Activated CD4-positive, alpha-beta T cell treated with anti-CD3 and anti-CD28 coated beads for 1 hour (primary cell): ENCODE measurements at regions not wholly inside any gene's neighbourhood (a gene's known extent, or its start where the extent isn't known, plus 50 kb on each side); places are given as distances from the start of the nearest gene placed in this dataset.
A peak's percentile ranks its signal among the peaks of the same experiment; 100 is the strongest.

Experiments used
- DNase-seq: peaks from one replicate; pipeline ENCODE4 v3.0.0-alpha.2; 2020

DNA sequence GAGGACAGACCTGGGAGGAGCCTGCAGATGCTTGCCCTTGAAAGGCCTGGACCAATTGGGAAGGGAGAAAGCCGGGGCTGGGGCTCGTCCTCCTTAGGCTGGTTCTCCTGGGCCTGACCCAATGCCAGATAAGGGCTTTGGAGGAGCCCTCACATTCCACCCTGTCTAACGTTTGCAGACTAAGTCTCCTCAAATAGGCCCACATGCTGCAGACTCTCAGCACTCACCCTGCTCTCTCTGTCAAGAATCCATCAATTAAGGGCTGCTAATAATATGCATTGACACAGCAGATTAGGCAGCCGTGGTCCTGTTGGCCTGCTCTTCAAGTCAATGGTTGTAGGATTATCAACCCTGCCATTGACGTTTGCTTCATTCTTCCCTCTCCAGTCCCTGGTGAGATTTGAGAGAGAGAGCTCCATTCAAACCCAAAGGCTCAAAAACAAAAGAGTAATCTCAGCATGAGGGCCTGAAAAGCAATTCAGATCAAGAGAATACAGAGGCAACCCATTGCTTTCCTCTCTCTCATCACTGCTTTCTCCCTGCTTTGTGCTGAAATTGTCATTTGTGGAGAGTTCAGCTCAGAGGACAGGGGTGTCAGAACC lies 167.6 kb downstream of the INSIG2 start:
- no peak for DNase-seq

DNA sequence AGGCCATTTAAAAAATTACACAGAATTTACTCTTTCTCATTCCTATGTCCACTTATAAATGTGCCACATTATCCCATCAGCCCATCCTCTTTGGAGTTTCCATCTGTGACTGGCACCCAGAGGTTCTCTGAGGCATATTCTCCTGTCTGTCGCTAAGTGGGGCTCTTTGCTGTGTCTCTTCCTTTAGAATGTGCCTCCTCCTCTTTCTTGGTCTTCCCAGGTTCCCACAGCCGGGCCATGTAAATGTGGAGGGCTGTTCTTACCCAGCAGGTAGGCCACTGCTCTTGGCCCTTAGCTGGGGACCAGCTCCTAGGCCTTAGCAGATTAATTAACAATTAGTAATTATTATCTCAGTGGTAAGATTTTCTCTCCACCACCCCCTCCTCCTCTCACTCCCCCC lies 167.0 kb downstream of the INSIG2 start:
- DNase-seq = no peak

DNA sequence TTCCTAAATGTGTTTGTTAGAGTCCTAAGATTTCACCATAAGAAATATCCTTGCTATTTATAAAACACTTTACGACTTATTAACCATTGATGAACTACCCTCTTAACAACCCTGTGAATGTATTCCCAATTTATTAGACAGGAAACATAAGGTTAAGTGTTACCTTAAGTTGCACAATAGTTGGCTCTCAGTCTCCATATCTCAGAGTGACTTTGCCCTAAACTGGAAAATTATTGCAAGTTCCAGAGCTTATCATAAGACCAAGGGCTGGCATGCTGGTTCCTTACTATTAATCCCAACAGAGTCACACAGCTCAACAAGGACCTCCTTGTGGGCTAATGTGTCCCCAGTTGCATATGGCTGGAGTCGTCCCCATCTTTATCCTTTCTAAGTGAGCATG lies 165.8 kb downstream of the INSIG2 start:
- DNase-seq = no peak

DNA sequence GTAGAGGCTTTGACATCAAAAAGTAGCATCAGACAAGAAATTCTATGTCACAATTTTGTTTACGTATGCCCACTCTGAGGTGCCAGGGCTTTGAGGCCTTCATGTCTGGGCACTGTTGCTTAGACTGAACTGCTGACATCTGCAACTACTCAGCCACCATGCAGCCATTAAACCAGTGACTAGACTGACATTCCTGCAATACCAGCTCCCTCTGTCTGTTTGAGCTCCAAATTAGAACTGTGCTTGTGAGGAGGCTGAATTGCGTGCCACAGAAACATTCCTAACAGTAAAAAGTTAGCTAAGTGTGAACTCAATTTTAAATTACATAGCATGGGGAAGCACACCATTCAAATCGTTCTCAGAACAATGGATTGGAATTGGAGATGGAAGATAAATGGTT lies 163.2 kb downstream of the INSIG2 start:
- no peak for DNase-seq

DNA sequence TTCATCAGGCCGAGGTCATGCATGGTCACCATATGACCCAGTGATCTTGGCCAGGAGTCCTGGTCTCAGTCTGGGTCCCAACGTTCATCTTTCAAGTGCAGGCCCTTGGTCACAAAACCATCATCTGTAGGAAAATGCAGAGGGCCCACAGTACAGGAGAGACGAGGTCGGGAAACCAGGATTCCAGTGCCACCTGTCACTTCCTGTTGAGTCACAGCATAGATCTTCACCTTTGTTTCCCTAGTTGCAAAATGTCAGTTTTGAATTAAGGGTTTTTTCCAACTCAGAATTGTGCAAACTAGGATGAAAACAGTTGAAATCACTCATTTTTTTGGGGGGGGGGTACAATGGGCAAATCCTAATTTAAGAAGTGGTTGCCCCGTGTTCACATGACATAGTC lies 162.2 kb downstream of the INSIG2 start:
- DNase-seq = no peak

DNA sequence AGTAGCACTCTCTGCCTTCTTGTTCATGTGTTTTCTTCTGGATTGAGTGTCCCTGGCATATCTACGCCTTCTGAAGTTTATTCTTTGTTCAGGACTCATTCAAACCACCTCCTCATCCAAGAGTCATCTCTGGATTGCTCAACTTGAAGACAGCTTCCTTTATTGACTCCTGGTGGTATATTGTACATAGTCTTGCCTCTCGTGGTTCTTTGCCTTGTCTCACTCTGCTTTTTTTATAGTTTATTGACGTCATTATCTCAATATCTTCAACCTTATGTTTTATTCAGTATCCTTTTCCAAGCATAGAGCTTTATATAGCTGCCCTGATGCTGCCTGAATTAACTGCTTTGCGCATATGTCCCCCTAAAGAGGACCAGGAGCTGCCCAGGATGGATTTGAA lies 161.7 kb downstream of the INSIG2 start:
- no peak for DNase-seq

DNA sequence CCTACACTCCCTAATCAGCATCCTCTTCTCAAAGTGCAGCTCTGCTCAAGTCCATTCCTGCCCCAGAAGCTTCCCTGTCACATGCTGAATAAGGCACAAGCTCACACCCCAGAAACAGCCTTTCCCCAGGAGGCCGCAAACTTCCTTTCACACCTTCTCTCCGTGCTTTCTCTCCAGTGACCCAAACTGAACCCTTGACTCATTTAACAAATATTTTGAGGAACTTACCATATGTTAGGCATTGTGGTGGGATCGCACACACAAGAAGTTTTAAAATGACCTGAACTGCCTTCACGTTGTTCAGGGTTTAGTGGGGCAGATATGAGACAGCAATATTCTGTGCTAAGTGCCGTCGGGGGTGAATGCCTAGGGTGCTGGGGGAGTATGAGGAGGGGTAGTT lies 161.3 kb downstream of the INSIG2 start:
- no peak for DNase-seq

DNA sequence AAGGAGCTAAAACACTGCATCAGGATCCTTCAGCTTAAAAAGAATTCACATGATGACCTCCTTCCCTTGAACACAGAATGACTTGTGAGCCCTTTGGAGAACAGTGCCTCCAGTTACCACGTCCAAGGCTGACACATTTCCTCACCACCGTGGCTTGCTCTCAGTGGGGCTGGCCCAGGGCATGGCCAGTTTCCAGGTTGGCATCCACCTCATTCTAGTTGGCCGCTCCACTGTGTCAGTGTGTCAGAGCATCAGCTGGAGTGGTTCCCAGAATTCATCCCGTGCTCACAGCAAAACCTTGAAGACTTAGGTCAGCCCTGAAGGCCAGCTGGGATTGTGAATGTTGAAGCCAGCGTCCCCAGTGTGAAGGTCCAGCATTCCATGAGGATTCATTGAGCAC lies 158.5 kb downstream of the INSIG2 start:
- no peak for DNase-seq

DNA sequence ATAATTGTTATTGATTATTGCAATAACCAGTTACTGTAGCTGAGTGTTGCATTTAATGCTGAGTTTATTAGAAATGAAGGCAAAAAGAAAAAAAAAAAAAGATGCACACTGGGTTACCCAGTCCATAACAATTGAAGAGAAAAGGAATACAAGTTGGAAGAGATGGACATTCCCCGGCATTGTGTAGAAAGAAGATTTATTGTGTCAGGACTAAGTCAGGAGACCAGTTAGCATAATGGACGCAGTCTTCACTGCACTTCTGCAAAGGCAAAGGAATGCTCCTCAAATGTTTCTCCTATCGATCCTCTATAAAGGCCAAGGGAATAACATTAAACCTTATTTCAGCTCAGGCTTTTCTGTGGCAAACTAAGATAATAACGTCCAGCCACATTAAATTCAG lies 157.8 kb downstream of the INSIG2 start:
- no peak for DNase-seq

DNA sequence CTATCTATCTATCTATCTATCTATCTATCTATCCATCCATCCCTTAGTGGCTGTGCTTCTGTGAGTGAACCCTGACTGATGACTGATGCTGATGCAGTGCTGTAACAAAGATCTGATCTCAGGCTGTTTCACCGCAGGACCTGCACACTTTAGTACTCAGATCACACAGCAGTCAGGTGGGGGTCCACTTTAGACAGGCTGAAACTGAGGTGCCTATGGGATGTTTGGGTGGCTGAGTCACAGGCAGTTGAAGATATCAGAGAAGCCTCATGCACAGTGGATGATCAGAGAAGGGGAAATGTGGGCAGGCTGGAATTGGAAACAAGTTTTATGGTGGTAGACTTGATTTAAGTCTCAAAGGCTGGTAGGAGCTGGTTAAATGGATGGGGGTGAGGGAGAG lies 156.4 kb downstream of the INSIG2 start:
- no peak for DNase-seq

DNA sequence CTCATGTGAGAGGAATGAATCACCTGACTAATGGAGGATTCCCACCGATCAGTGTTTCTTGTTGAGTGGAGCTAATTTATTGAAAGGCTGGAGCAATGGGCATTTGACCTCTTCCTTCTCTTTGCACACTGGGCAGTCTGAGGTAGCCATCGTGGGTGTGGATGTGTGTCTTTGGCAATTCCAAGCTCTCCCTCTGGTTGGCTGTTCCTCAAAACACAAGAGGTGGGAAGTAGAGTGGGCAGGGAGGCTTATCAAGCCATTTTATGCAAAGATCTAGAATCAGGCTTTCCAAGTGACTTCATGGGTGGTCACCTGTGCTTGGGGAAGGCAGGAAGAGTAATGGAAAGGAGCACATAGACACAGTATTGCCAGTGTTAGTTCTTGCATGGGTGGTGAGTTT lies 154.8 kb downstream of the INSIG2 start:
- no peak for DNase-seq

DNA sequence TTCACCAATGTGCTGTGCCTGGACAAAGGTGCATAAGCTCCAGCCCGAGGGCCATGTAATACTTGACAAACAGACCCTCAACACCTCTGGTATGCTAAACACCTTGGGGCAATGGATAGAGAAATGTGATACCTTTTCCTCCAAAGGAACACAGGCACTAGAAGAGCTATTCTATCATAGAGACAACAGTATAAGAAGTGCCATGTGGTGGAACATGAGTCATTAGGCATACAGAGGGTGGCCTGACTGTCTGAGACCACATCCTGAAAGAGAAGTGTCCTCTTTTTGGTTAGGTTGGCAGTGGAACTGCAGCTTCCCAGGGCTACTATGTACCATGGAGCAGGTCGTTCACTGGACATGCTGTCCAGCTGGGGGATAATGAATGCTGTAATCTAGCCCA lies 153.9 kb downstream of the INSIG2 start:
- DNase-seq = no peak

DNA sequence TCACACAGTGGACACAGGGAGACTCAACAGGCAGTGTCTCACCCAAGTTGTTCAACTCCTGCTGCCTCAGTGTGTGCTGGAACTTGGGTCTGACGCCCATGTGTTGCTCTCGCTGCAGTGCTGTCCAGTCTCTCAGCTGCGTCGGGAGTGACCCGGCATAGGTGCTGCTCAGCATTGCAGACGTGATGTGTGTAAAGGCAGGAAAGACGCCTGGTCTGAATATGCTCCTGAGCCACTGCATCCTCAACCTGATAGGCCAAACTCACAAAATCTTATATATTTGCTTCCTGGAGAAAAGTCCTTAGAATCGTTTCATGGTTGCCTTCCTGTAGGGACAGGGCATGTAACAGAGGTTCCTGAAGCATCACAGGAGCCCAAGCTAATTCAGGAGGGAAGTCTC lies 152.9 kb downstream of the INSIG2 start:
- no peak for DNase-seq

DNA sequence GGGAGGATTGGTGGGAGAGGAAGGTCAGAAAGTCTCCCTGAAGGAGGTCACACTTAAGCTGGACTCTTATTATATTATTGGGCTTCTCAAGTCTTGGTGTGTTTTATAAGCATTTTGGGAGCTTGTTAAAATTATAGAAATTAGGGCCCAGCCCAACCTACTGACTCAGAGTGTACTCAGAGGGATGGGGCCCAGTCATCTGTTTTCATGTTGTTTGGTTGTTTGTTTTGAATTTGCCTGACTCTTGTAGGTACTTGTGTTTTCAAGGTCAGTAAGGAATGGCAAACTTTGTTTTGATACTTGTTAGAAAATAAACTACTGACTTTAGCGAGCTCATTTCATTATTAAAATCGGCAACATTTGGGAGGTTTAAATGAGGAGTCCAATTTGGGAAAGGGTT lies 152.0 kb downstream of the INSIG2 start:
- no peak for DNase-seq

DNA sequence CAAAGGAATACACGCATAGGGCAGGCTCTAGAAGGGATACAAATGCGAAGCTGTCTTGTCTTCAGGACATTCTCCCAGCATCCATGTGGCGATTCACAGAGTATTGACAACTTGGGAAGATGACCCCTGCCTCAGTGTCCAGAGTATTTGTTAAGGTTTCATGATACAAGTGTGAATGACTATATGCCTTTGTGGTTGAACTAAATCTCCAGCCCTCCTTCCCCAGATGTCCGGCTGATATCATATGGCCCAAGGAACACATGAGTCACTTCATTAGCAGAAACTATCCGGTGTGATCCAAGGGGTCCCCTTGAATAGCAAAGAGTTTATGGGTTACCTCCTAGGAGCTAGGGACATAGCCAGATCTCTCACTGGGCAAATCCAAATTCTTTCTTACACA lies 151.0 kb downstream of the INSIG2 start:
- DNase-seq = no peak

DNA sequence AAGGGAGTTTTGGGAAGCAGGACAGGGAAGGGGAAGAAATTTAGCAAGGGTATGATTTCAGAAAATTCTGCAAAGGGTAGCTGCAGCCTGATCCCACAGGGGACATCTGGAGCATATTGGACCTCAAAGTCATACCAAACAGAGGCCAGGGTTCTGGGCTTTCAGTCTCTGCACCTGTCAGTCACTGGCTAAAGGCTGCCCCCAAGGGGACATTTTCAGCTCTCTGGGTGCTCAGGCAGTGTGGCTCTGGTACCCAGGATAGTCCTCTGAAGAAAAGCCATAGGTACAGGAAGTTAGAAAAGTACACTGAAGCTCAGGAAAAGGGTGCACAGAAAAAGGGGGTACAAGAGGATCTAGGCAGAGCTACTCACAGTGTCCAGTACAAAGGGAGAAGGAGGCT lies 149.2 kb downstream of the INSIG2 start:
- DNase-seq = no peak

DNA sequence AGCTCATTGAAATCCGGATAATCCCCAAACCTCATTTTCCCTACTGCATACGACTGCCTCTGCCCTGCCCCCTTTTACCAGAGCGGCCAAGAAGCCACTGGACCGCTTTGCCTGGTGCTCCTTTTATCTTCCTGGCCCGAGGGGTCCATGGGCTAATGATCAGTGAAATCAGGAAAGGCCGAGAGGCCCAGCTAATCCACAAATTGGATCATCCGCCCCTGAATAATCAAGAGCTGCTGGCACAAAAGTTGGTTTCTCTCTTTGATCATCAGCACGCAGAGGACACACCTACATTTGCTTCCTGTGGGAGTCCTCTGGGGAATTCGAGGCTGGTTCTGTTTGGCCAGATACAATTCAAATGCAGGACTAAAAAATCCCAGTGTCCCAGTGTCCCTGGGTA lies 144.5 kb downstream of the INSIG2 start:
- DNase-seq = no peak

DNA sequence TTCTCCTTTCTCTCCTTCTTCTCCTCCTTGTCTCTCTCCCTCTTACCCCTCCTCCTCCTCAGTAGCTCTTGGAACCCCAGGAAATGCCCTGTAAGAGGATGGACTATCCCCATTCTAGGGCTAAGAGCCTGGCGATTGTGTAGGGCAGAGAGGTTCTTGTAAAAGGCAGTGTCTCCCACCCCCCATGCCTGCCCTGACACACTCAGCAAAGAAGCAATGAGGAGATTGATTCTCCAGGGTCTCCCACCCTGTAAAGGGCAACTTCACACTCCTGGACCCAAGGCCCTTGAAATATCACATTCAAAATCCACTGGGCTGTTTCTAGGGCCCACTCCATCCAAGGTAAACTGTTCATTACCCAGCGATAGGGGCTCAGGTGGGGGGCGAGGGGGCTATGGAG lies 144.1 kb downstream of the INSIG2 start:
- no peak for DNase-seq

DNA sequence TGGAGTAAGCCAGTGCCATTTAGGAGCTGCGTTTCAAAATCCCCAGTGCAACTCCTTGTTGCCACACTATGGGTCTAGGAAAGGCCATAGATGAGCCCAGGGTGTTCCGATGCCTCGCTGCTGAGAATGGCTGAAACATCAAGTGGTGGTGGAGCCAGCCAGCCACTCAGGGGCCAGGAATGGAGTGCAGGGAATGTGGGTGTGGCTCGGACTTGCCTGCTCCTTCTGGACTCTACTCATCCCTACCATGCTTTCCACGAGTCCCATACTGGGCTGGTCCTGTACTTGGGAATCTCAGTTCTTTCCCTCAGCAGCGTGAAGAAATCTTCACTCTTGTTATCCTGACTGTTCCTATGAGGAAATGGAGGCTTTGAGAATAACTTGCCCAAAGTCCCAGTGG lies 143.5 kb downstream of the INSIG2 start:
- DNase-seq = no peak

DNA sequence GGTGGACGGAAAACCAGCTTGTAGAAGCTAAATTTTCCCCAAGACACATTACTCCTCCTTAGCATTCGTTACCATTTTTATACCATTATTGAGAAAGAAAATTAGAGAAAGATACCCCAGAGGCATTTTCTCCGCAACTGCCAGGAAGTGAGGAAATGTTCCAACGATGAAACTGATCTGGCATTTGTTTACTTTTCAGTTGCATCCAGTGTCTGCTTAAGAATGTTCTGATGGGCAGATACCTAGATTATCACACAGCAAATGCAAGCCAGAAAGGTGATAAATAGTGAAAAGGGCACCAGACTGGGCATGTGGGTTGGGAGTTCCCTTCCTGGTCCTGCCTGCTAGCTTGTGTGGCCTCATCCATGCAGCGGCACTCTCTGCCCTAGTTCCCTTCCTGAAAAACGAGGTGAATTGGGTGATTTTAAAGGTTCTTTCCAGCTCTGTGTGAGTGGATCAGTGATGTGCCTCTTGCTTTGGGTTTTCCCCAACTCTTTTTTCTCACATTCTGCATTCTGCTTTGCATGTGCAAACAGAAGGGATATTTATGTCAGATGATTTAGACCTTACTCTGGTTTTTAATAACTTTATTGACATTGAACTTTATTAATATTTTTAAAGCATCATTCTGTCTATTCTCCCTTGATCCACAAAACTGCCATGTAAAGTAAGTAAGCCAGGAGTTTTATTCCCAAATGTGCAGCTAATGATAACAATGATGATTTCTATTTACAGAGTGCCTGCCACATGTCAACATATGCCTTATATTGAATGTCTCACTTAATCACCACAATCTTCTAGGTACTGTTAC lies 139.6 kb downstream of the INSIG2 start:
- DNase-seq = no peak

DNA sequence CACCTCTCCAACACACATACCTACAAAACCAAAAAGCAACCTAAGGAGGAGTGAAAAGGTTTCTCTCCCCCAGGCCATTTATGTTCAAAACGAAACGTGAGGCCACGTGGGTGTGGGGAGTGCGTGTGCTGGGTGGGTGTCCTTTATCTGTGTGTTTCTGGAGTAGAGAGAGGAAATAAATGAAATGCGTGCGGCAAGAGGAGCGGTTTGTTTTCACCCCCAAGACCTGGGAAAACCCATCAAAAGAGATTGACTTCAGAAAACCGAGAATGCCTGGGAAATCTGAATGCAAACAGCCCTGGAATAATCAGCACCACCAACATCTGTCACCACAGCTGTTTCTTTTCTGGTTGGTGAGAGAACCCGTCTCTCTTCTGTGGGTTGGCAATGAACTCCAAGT lies 137.4 kb downstream of the INSIG2 start:
- DNase-seq = no peak

DNA sequence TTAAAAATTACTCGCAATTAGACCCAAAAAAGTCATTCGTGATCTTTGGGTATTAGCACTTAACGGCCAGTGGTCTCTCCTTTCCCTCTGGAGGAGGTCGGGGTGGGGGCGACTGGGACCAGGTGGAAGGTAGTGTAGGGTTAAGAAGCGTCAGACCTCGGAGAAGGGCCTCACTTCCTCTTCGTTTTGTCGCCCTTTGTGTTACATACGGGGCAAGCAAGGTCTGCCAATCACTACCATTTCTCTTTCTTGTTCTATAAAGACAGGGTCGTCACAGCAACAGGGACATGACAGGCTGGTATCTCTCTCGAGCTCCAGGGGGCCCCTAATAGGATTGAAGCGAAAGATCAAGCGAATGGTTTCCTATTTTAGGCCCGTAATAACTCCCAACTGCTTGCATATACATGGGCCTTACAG lies 136.6 kb downstream of the INSIG2 start:
- no peak for DNase-seq

DNA sequence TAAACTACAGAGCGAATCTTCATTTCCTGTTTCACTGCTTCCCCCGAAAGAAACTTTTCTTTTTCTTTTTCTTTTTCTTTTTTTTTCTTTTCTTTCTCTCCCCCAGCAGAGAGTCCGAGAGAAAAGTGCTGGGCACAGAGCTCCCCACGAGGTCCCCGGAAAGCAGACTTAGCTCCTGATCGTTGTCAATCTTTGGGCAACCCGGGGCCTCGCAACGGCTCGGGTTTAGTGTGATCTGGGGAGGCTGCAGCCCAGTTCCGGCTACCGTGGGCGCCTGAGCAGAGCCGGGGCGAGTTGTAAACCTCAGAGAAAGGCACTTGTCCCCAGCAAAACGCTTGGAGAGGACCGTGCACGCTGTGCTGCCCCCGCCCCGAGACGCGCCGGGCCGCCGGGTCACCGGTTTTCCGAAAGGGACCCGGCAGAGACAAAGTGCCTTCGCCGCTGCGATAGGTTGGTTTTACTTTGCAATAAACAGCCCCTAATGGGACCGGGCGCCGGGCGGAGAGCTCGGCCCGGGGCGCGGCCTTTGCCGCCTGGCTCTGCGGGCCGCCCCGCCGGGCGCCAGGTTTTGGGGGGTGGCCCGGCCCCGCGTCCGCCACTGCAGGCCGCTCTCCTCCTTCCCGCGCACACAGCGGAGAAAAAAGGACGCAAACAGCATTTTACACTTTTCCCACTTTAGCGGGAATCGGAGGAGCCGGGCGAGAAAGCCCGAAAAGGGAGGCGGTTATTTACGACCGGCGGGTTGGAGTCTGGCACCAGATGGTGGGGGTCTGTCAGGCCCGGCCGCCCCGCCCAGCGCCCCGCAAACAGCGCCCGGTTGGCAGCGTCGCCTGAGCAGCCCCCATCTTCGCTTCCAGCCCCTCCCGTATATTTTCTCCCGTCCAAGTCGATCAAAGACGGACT lies 136.0 kb downstream of the INSIG2 start:
- peak; percentile 18 for DNase-seq

DNA sequence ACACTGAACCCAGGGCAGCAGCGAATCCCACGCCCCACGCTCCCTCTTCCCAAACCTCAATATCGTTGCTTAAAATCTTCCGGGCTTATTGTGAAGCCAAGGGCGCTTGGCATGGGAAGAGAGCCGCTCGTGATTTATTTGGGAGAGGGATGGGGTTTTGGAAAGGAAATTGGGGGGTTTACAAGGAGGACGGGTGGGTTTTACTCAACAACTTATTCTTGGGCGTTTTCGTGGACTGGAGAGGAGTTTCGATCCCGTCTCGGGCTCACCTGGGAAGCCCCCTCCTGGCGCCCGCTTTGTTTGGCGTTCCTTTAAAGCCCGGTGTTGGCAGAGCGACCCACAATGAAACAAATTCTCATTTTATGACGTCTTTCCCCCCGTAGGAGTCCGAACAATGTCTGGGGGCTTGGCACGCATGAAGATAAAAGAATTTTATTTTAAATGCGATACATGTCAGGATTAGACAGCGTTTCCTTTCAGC lies 135.3 kb downstream of the INSIG2 start:
- DNase-seq = no peak
